ENCODE measurements at regions not wholly inside any gene's neighbourhood (a gene's known extent, or its start where the extent isn't known, plus 50 kb on each side); places are given as distances from the start of the nearest gene placed in this dataset.
"Not testable (repeated sequence)": the region's sequence is repeated elsewhere in the genome, so short reads cannot be mapped to it uniquely, and the experiment has no call there.

DNA sequence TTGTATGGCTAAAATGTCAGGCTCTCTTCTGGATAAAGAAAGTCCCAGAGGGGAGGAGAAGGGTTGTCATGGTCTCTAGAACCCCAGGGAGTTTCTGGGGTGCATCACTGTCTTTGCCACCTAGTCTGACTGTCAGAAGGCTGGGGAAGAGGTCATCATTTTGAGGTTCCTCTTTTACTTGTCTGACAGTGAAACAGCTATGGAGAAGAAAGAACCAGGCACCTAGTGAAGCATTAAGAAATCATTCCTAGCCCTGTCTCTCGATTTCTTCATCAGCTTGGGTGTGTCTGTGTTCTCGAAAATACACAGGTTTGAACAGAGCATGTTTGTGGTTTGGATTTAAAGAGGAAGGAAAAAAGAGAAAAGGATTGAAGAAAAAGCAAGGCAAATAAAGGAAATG, 158.7 kb upstream of the LRIG3 start:
- DNase-seq, result no peak

DNA sequence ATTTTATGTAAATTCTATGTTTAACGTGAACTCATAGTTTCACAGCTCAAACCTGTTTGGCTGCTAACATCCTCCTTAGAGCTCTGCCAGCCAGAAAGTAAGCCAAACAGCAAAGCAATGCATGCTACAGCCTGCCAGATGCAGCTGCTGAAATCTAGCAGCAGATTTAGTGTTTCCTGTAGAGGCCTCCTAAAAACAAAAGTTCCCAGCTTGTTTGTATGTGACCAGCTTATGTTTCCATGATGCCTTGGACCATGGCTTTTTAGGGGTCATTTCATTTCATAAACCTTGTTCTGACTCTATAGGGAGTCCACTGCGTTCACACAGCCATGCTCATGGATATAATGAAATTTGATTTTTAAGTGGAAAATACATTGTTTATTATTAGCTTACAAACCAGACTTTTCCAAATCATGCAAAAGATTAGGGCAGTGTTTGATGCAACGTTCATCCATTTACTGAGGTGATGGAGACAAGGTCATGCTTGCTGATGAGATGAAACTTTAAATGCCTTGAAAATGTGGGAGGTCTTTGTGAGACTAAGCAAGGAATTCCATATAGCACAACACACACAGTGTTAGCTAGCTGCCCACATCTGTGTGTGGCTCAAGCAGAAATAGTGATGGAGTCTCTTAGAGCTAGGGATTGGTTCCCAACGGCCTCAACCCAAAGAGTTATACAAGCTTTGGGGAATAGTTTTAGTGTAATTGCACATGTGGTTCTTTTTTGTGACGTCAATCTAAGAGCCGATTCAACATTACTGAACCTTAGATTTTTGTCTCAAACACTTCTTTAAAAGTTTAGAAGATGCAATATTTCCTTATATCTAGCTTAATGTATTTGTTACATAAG, 157.5 kb upstream of the LRIG3 start:
- DNase-seq, result no peak

DNA sequence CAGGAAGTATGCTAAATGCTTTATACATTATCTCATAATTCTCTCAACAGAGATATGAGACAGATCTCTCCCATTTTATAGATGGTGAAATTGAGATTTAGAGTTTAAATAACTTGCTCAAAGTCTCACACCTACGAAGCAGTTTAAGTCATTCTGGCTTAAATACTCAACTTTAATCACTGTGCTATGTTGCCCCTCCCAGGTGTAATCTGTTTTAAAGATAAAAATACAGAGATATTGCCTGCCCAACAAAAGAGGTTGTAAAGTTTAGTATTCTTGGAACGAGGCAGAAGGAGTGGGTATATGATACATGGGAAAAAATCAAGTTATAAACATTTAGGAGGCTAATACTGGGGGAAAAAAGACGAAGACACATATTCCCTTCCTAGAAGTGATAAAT, 156.8 kb upstream of the LRIG3 start:
- DNase-seq, result no peak

- DNase-seq, result no peak
Measured at GRCh38 chr12:59076622-59077021, 156.3 kb upstream of the LRIG3 start.

DNA sequence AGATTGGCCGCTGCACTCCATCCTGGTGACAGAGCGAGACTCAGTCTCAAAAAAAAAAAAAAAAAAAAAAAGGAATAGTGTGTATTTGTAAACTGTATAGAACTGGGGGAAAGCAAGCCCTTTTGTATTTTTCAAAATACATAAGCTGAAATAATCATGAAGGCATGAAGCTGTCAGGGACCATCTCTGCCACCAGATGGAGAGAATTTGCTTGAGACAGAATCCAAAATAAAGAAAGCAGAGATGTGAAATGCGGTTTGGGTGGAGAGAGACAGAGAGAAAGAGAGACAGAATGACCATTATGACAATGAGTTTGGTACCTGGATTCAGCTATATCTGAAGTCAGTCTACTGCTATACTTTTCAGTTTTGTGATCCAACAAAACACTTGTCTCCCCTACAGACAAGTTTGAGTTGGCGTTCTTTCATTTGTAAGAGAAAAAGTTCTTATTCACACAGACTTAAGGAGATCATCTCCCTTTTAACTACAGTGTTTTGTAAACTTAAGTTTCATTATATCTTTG, 155.7 kb upstream of the LRIG3 start:
- DNase-seq, result no peak

DNA sequence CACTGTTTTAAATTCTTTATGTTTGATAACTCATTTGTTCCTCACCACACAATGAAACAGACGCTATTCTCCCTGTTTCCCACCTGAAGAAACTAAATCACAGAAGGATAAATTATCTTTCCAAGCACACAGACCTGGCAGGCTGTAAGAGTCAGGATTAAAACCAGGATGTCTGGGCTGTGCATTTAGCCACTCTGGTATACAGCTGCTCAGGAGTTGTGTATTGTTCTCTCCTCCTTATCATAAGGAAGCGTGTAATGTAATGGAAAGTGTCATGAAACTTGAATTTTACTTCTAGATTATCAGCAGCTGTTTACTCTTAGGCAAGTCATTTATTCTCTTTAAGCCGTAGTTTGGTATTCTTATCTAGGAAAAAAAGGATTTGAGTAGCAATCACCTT, 154.8 kb upstream of the LRIG3 start:
- no peak for DNase-seq

GRCh38 chr12:59070322-59070933, 150.1 kb upstream of the LRIG3 start:
- no peak for DNase-seq

- DNase-seq, result no peak
Measured at GRCh38 chr12:59069516-59069915, 149.2 kb upstream of the LRIG3 start.

DNA sequence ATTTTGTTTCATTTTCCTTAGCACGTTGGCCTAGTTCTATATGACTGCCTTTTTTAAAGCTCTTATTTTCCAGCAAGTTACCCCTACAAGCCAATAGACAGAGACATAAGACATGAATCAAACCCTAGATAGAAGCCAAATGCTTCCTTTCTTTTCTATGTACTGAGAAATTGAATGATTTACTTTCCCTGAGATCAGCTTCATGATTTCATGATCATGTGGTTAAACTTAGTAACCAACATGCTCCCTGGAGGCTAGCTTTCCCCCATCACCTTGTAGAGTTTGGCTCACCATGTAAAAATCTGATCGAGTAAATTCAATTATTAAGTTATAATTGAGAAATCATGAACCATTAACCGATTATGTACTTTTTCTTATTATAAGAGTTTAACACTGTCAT, 148.1 kb upstream of the LRIG3 start:
- DNase-seq, result no peak

GRCh38 chr12:59067083-59067482, 146.8 kb upstream of the LRIG3 start:
- no peak for DNase-seq

DNA sequence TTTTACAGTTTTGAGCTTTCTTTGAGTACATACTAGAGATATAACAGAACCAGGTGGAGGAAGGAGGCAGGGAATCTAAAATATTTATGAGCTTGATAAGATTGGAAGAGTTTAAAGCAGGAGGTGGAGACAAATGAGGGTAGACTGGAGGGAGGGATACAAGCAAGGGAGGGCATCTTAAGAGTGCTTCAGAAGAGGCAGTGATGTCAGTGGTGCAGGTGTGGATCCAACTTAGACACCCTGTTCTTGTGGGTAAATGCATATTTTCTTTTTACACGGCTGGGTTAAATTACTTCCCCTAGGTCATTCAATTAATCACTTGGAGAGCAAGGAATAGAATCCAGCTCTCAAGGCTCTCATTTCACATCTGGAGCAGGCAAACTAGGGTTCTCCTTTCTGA, 146.1 kb upstream of the LRIG3 start:
- DNase-seq, result no peak

GRCh38 chr12:59059088-59059935, 139.0 kb upstream of the LRIG3 start:
- no peak for DNase-seq

DNA sequence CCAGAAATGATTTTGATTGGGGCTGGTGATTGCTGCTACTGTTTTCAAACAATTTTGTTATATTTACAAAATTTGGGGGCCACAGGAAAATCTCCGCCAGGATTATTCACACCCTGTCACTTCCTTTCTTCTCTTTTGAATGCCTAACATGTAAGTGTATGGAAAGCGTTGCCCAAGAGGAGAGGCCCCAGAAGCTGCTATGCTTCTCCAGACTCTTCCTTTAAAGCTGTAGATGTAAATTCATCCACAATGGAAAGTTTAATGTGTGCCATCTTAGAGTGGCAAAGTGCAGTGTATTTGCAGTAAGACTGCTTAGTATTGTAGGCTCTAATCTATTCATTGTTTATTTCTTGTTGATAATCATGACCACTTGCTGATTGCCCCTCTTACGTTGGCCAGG, 136.7 kb upstream of the LRIG3 start:
- no peak for DNase-seq

DNA sequence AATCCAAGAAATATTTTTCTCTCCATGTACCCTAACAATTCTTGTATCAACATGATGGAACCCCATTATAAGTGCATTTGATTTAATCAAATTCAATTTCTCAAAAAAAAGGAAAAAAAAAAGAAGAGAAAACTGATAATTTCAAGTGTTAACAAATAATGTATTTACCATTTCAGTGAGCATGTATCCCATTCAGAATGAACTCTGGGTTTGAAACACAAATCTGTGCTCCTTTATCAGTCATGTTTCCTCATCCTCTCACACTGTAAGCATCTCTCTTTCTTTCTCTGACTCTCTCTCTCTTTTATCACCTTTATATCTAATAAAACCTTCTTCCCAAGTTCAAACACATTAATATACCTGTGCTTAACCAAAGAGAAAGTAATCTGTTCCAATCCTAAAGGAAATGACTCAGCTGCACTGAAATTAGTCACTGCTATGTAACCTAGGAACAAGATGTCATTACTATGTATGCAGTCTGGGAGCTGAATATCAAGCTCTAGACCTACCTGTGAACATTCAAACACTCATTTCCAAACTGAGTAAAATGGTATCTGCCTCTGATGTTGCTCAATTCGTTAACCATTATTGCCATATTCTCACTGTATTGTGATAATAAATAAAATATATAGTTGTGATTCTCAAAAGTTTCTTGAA, 135.0 kb upstream of the LRIG3 start:
- no peak for DNase-seq

DNA sequence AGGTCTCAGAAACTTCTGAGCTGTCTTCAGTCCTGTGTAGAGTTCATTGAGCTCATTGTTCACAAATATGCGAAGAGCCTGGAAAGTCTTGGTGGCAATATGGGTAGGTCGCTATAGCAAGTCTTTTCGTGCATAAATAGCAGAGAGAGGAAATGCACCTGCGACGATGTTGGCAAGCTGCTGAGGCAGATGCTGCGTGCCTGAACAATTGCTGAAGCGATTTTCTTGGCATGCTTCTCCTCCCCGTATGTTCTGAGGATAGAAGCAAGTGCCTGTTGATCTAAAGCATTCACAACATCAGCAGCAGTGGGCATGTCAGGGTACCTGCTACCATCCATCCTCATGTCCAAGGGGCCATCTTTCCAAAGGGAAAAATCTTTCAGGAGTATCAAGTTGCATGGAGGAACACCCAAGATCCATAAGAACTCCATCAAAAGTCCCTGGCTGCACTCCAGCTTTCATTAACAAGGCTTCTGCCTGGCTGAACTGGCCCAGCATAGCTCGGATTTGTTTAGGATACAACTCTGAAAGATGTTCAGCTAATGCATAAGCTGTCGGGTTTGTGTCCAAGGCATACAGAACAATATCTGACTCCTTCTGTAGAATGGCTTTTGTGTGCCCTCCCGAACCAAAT, 133.1 kb upstream of the LRIG3 start:
- DNase-seq, result not testable (repeated sequence)

DNA sequence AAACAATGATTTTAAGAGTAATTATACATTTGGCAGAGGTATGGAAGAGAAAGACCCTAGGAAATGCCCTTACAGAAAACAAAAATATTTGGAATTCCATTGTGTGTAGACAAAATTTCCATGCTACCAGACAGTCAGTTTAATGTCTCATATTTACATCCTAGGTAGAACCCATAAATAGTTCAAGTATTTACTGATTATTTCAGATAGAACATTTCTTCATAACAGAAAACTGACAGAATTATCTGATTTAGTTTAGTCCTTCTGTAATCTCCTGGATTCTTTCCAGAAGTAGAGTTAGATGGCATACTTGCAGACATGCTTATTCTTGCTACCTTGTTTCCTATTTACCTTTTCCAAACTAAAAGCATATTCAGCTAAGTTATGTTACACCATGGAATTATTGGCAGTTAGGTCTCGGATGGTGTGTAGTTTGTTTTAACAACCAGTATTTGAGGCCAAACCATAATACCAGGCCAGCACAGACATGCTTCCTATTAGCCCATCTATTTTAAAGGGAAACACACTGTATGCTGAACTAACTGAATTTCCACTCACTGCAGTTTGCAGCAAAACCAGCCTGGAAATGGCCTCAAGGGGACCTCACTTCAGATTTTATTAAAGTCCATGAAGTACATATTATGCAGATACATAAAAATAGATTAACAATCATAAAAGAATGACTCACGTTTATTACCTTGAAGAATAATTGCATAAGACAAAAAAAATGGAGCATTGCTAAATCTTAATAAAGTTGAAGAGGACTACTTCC, 126.6 kb upstream of the LRIG3 start:
- no peak for DNase-seq

DNA sequence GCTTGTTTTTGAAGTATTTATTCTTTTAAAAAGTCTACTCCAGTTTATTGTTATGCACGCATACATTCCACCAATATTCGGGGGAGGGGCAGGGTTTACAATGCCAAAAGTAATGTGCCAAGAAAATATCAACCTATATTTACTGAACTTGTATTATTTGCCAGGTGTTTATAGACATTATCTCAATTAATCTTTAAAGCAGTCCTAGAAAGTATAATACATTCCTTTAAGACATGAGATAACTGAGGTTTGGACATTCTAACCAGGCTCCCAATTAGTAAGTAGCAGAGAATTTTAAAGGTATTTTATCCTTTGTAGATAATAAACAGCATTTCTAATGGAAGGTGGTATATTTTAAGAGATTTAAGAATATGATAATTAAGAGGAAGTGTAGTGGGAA, 124.5 kb upstream of the LRIG3 start:
- DNase-seq, result no peak

DNA sequence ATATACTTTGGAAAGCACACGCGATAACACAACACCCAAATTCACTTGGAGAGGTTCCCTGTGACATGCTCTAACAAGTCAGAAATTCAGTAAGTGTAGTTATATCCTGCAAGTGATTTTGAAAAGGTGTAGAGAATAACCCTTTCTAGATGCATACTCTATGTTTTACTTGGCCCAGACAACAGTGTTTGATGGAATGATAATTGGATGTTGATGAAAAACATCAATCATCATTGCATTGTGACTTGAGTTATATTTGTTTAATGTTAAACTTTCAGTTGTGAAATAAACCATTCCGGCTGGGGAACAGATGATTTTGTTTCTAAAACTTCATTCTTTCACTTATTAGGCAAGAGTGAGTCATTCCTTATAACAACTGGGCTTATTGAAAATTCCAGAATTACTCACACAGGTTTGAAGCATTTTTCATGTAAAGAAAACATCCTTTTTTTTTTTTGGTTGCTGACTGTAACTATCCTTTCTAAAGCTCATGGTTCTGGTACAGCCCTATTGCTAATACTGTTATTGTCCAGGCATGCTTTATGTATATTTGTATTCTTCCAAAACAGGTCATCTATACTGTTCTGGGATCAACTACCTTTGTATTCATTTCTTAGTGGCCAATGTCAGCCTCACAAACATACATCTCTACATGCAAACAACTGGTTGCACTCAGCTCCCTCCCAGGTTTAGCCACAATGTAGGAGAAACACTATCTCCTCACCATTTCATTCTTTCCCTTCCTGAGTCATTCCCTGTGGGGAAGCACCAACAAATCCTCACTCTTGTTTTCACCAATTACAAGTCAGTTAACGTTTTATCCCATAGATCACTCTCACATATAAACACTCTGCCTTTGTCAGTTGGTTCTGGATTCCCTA, 121.2 kb upstream of the LRIG3 start:
- no peak for DNase-seq

DNA sequence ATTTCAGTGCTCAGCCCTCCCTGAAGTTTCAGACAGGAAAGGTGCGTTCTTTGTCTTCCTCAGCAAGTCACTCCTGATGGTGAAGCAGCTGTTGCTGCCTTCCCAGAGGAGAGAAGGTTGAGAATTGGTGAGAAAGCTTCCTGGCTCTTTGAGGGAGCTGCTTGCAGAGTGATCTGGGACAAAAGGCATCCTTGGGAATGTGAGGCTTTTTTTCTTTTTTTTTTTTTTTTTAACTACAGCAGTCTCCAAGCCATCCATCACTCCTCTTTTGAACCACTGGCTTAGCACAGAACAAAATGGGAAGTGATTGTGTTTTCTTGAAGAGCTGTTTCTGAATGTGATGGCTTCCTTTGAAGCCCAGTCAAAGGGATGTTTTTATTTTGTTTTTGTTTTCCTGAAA, 120.4 kb upstream of the LRIG3 start:
- no peak for DNase-seq

DNA sequence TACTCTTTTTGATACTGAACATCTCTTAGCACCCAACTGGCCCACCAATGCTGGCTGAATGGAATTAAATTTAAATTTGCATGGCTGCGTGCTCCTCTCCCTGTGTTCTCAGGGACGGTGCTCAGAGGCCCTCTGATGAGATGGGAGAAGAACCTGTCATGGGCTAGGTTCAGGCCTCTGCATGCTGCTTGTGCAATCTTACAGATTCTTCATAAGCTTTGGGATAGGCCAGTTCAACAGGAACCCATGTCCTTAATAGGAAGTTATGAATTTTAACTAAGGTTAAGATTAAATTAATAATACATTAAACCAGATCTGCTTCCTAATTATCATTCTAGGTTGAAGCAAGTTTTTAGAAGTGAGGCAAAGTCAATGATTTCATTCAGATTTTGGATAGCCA, 119.7 kb upstream of the LRIG3 start:
- no peak for DNase-seq

GRCh38 chr12:59039005-59039404, 118.7 kb upstream of the LRIG3 start:
- no peak for DNase-seq
